ENCODE measurements at regions not wholly inside any gene's neighbourhood (a gene's known extent, or its start where the extent isn't known, plus 50 kb on each side); places are given as distances from the start of the nearest gene placed in this dataset.

- TF ChIP-seq NFIC (IDR thresholded peaks at IDR 0.05) = no peak
- TF ChIP-seq RAD21 (IDR thresholded peaks at IDR 0.05; ENCODE audit: low read depth) = peak; percentile 94
- no peak for TF ChIP-seq MAX (IDR thresholded peaks at IDR 0.05)
- peak; percentile 56; the same call in 1 of the 2 replicates for TF ChIP-seq CEBPB (IDR thresholded peaks at IDR 0.05)
- no peak for TF ChIP-seq USF1 (IDR thresholded peaks at IDR 0.05)
Observed at GRCh38 chr6:148250975-148251685, 91.5 kb upstream of the SASH1 start.

- TF ChIP-seq YY1 (IDR thresholded peaks at IDR 0.05; ENCODE audit: low read depth) = no peak
- no peak for TF ChIP-seq EGR1 (IDR thresholded peaks at IDR 0.05)
- no peak for TF ChIP-seq MAX (IDR thresholded peaks at IDR 0.05)
- no peak for TF ChIP-seq TAF1 (IDR thresholded peaks at IDR 0.05; ENCODE audit: low read depth)
- TF ChIP-seq CREB1 (IDR thresholded peaks at IDR 0.05; ENCODE audit: low read depth) = no peak
Observed at GRCh38 chr6:148251891-148252290, 90.7 kb upstream of the SASH1 start.

- TF ChIP-seq TAF1 (IDR thresholded peaks at IDR 0.05; ENCODE audit: low read depth) = no peak
- no peak for TF ChIP-seq MAX (IDR thresholded peaks at IDR 0.05)
- TF ChIP-seq ZBTB7A (IDR thresholded peaks at IDR 0.05; ENCODE audit: low read depth) = no peak
- no peak for TF ChIP-seq NFIC (IDR thresholded peaks at IDR 0.05)
- no peak for TF ChIP-seq TEAD4 (IDR thresholded peaks at IDR 0.05)
- TF ChIP-seq REST (IDR thresholded peaks at IDR 0.05; ENCODE audit: low read depth) = no peak
- TF ChIP-seq FOXM1 (IDR thresholded peaks at IDR 0.05; ENCODE audit: borderline replicate concordance, low read depth) = no peak
- no peak for TF ChIP-seq EGR1 (IDR thresholded peaks at IDR 0.05)
- TF ChIP-seq CEBPB (IDR thresholded peaks at IDR 0.05) = no peak
- no peak for TF ChIP-seq USF1 (IDR thresholded peaks at IDR 0.05)
- TF ChIP-seq RAD21 (IDR thresholded peaks at IDR 0.05; ENCODE audit: low read depth) = no peak
- TF ChIP-seq TCF12 (IDR thresholded peaks at IDR 0.05; ENCODE audit: low read depth) = no peak
- no peak for TF ChIP-seq EP300 (IDR thresholded peaks at IDR 0.05; ENCODE audit: borderline replicate concordance)
- no peak for TF ChIP-seq YY1 (IDR thresholded peaks at IDR 0.05; ENCODE audit: low read depth)
- TF ChIP-seq CREB1 (IDR thresholded peaks at IDR 0.05; ENCODE audit: low read depth) = no peak
Observed at GRCh38 chr6:148257810-148258209, 84.8 kb upstream of the SASH1 start.

GRCh38 chr6:148258868-148259267 lies 83.8 kb upstream of the SASH1 start:
- no peak for TF ChIP-seq REST (IDR thresholded peaks at IDR 0.05; ENCODE audit: low read depth)
- TF ChIP-seq CEBPB (IDR thresholded peaks at IDR 0.05) = no peak
- no peak for TF ChIP-seq ZBTB7A (IDR thresholded peaks at IDR 0.05; ENCODE audit: low read depth)

GRCh38 chr6:148261470-148261869 lies 81.2 kb upstream of the SASH1 start:
- TF ChIP-seq CEBPB (IDR thresholded peaks at IDR 0.05) (no peak), YY1 (IDR thresholded peaks at IDR 0.05; ENCODE audit: low read depth) (no peak), TCF12 (IDR thresholded peaks at IDR 0.05; ENCODE audit: low read depth) (no peak), RAD21 (IDR thresholded peaks at IDR 0.05; ENCODE audit: low read depth) (no peak), REST (IDR thresholded peaks at IDR 0.05; ENCODE audit: low read depth) (no peak), TEAD4 (IDR thresholded peaks at IDR 0.05) (no peak), EP300 (IDR thresholded peaks at IDR 0.05; ENCODE audit: borderline replicate concordance) (no peak), USF1 (IDR thresholded peaks at IDR 0.05) (no peak), ZBTB7A (IDR thresholded peaks at IDR 0.05; ENCODE audit: low read depth) (no peak), EGR1 (IDR thresholded peaks at IDR 0.05) (no peak), NFIC (IDR thresholded peaks at IDR 0.05) (no peak), CREB1 (IDR thresholded peaks at IDR 0.05; ENCODE audit: low read depth) (no peak), MAX (IDR thresholded peaks at IDR 0.05) (no peak), TAF1 (IDR thresholded peaks at IDR 0.05; ENCODE audit: low read depth) (no peak), FOXM1 (IDR thresholded peaks at IDR 0.05; ENCODE audit: borderline replicate concordance, low read depth) (no peak)

Data from Ishikawa (cell line).